Eye (tissue), 1 donor: ENCODE measurements at regions not wholly inside any gene's neighbourhood (a gene's known extent, or its start where the extent isn't known, plus 50 kb on each side); places are given as distances from the start of the nearest gene placed in this dataset.

Source experiments
- DNase-seq: peaks from one replicate; pipeline ENCODE4 v3.0.0-alpha.2; 2015

DNA sequence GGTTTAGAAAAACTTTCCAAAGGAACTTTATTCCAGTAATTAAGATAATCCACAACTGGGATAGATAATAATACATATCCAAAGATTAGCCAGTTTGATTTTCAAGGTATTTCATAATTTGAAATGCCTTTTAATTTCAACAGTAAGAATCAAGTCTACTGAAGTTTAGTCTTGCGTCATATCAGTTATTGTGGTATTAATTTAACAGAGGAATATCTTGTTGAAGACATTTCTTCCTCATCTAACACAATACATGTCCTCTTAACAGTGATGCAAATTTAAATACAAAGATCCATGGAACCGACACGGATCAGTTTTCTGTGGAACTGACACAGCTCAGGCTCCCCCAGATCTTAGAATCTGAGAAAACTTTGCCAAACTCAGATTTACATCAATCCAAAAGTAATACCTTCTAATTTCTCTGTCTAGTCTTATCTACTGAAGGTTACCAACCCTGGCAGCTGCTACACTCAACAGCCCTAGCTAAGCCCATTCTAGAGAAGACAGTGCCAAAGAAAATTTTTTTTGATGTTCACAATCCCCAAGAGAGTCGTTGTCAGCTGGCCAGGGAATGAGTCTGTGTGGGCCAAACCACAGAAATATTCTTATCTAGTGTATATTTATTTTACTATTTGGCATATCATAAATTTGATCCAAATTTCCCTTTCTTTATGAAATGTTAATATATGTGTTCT, 365.2 kb upstream of the MEOX2 start:
- DNase-seq = no peak

DNA sequence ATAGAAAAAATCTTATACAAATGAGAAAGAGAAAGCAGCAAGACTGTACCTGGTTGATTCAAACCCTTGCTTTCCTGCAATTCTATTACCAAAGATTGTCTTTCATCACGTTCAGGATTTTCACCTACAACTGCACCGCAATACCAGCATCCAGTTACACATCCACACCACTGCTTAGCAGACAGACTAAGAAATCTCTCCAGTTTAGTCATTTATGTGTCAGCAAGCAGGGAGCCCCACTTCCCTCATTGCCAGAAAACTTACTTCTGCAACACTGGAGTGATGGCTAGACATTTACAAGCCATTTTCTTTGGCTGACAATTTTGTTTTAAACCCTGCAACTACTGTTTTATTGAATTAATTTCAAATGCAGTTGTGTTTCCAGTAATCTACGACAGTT, 359.6 kb upstream of the MEOX2 start:
- no peak for DNase-seq

GRCh38 chr7:16045296-16045695, 358.8 kb upstream of the MEOX2 start:
- DNase-seq = no peak

GRCh38 chr7:16044645-16045044, 358.2 kb upstream of the MEOX2 start:
- no peak for DNase-seq

DNA sequence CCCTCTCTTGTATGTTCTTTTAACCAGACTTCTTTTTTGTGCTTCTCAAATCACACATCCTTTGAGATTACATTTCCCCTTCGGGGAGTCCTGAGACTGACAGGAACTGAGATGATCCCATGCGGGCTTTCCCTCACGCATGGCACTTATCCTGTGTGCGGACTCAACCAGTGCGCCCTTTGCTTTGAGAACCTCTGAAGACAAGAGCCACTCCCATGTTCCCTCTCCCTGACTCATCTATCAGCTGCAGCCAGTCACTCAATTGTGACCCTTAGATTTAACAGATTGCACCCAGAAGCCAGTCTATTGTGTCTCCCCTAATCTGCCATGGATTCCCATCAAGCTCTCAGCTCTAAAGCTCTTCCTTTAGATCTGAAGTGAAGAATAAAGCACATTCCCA, 353.9 kb upstream of the MEOX2 start:
- no peak for DNase-seq

DNA sequence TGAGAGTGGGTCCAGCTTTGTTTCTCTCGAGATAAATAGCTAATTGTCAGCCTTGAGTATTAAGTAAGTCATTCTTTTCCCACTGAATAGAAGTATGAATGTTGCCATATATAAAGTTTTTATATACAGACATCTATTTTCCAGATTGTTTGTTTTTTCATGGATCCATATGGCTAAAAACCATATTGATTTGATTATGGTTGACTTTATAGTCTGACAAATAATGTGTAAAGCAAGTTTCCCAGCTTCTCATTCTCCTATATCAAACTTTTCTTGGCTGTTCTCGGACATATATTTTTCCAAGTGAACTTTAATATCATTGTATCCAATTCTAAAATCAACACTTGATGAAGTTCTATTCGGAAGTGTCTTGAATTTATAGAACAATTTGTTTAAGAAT, 352.4 kb upstream of the MEOX2 start:
- no peak for DNase-seq

- no peak for DNase-seq
These were observed 348.9 kb upstream of the MEOX2 start for GRCh38 chr7:16035392-16035791.

- no peak for DNase-seq
These were observed 348.4 kb upstream of the MEOX2 start for GRCh38 chr7:16034866-16035265.

- no peak for DNase-seq
These were observed 347.9 kb upstream of the MEOX2 start for GRCh38 chr7:16034353-16034752.

- no peak for DNase-seq
These were observed 346.8 kb upstream of the MEOX2 start for GRCh38 chr7:16033233-16033632.

DNA sequence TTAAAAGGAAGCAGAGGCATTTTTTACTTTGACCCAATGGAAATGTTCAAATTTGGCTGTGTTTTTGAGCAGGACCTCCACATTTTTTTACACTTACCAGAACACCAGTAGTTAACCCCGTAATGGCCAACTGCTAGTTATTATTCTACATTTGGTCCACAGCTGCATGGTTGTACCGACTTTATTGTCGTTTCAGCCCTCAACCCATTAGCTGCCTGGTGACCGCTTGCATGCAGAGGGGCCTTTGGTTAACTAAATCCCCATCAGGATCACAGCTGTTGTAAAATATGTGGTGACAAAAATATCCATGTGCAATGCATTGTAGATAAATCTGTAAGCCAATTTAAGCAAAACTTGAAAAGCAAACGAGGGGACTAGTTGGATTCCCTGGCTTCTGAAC, 342.2 kb upstream of the MEOX2 start:
- no peak for DNase-seq

- no peak for DNase-seq
These were observed 341.6 kb upstream of the MEOX2 start for GRCh38 chr7:16028103-16028502.

DNA sequence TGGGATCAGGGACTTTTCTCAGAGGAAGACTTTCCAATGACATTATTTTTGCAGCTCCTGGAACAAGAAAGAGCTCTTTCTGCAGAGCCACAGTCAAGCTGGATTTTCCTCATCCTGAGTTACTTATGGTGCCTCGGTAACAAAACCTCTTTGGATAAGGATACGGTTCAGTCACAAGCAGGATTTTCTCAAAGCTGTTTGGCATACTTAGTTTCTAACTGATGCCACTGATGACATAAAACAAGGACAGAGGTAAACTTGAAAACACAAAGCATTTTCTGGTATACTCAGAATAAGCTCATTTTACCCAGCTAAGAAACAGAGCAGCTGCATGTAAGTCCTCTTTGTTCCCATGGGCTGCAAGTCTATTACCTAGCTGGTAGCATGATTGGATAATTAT, 340.9 kb upstream of the MEOX2 start:
- no peak for DNase-seq

DNA sequence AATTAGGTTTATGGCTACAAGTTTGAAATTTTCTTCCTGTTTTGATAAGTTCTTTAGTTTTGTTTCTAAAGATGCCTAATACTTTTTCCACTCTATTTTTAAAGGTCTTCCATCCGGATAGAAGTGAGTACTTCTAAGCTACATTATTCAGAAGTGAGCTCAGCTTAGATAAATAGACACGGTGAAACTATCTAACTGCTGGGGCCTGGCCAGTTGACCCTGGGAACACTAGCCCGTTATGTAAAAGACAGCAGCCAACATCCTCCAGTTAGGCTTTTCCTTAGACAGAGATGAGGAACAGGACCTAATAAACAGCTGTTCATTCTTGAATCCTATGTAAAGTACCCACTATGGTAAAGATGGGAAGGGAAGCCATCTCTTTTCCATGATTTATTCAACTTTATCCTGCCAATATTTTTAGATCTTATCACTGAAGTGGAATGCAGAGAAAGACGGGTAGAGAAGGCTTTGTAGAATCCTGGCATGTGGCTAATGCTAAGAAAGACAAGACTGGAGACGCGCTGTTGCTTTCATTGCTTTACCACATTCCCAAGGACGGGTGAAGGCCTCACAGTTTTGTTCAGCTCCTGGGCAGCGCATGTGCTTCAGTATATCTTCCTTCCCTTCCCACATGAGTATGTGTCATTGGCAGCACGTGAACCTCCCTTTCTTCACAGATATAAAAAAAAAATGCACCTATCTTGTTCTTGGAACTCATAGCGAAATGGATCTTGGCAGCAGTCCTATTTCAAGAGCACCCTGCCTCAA, 340.0 kb upstream of the MEOX2 start:
- no peak for DNase-seq

DNA sequence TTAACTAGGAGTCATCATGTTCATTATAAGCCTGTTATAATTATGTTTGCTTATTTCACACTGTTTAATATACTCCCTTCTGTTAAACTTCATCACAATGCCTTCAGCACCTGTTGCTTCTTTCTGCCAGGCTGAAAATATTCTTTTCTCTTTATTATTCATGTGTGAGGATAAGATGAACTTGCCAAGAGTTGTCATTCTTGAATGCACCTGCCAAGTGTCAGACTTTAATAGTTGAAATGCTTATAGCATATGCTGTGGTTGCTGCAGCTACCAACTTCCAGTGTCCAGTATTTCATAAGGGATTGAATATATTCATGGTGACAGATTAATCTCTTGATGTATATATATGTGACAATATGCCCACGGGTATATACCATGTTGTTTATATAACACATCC, 339.2 kb upstream of the MEOX2 start:
- DNase-seq = no peak

GRCh38 chr7:16023503-16023902, 337.0 kb upstream of the MEOX2 start:
- DNase-seq = no peak

DNA sequence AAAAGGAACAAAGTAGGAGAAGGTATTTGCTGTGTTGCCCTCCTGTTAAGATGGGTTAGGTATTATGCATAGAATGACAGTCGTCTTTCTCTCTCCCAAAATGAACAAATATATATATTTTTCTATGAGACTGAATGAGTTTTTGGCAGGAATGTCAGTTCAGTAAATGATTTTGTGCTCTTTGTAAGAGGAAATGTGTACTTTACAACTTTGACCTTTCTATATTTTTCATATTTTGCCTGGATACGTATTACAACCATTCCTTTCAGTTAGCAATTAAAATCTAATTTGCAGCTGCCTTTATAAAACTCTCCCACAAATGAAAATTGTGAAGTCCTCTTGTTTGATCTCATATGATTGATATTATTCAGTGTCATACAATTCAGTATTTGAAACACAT, 336.6 kb upstream of the MEOX2 start:
- no peak for DNase-seq

GRCh38 chr7:16021851-16022250, 335.4 kb upstream of the MEOX2 start:
- DNase-seq = no peak

GRCh38 chr7:16015981-16016380, 329.5 kb upstream of the MEOX2 start:
- DNase-seq = no peak

- no peak for DNase-seq
These were observed 327.5 kb upstream of the MEOX2 start for GRCh38 chr7:16014031-16014430.

- no peak for DNase-seq
These were observed 321.4 kb upstream of the MEOX2 start for GRCh38 chr7:16007911-16008310.

DNA sequence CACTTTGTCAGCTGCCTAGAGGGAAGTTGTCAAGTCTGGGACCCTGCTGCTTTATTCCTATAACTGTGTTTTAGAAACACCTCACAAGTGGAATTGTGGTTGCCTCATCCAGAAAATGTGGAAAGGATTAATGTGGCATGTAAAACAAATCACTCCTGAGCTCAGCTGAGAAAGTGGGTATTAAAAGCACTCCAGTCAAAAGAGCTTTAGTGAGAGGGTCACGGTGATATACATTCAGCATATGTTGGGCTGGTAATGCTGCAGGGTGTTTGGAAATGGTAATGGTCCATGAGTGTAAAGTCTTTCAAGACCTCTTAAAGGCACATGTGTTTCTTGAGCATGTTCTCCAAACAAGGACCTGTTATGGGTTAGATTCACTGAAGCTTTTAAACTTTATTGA, 318.2 kb upstream of the MEOX2 start:
- no peak for DNase-seq

GRCh38 chr7:16001477-16001876, 315.0 kb upstream of the MEOX2 start:
- no peak for DNase-seq

DNA sequence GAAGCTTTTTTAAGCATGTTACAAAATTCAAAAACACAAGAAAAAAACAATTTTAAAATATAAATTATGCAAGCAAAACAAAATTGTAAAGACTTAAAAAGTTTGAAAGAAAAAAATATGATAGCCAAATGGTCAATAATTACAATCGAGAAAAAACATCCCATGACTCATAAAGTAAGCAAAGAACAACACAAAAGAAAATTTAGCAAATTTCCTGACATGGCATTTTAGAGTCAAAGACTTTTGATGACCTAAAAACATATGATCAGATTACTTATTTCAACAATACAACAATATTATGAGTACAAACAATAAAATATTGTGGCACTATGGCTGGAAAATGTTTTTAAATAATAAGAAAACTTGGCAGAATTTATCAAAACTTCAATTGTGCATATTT, 312.1 kb upstream of the MEOX2 start:
- no peak for DNase-seq

DNA sequence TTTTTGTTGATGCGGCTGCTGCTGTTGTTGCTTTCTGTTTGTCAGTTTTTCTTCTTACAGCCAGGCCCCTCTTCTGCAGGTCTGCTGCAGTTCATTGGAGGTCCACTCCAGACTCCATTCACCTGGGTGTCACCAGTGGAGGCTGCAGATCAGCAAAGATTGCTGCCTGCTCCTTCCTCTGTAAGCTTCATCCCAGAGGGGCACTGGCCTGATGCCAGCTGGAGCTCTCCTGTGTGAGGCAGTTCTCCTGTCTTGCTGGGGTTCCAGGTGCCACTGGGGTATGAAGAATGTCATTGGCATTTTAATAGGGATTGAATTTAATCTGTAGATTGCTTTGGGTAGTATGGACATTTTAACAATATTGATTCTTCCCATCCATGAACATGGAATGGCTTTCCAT, 308.5 kb upstream of the MEOX2 start:
- DNase-seq = no peak
